ENCODE measurements at regions not wholly inside any gene's neighbourhood (a gene's known extent, or its start where the extent isn't known, plus 50 kb on each side); places are given as distances from the start of the nearest gene placed in this dataset.
"Not testable (repeated sequence)": the region's sequence is repeated elsewhere in the genome, so short reads cannot be mapped to it uniquely, and the experiment has no call there.

- no peak for TF ChIP-seq CTCF (IDR thresholded peaks at IDR 0.05; ENCODE audit: low read depth, low read length, missing control alignments)
- no peak for DNase-seq (ENCODE audit: low read depth)
- H3K4me3 ChIP-seq (ENCODE audit: low read depth, low read length) = no peak overlapping the region
Measured at GRCh38 chr2:144645083-144645778, 125.3 kb upstream of the ZEB2 start.

GRCh38 chr2:144644549-144644948 lies 124.6 kb upstream of the ZEB2 start:
- no peak overlapping the region for H3K4me3 ChIP-seq (ENCODE audit: low read depth, low read length)
- DNase-seq (ENCODE audit: low read depth) = no peak
- no peak for TF ChIP-seq CTCF (IDR thresholded peaks at IDR 0.05; ENCODE audit: low read depth, low read length, missing control alignments)

GRCh38 chr2:144643537-144644336 lies 123.8 kb upstream of the ZEB2 start:
- no peak for TF ChIP-seq CTCF (IDR thresholded peaks at IDR 0.05; ENCODE audit: low read depth, low read length, missing control alignments)
- DNase-seq (ENCODE audit: low read depth) = no peak
- H3K4me3 ChIP-seq (ENCODE audit: low read depth, low read length) = no peak overlapping the region

GRCh38 chr2:144642856-144643255 lies 122.9 kb upstream of the ZEB2 start:
- no peak overlapping the region for H3K4me3 ChIP-seq (ENCODE audit: low read depth, low read length)
- DNase-seq (ENCODE audit: low read depth) = no peak
- TF ChIP-seq CTCF (IDR thresholded peaks at IDR 0.05; ENCODE audit: low read depth, low read length, missing control alignments) = no peak

GRCh38 chr2:144642131-144642530 lies 122.2 kb upstream of the ZEB2 start:
- H3K4me3 ChIP-seq (ENCODE audit: low read depth, low read length) = no peak overlapping the region
- TF ChIP-seq CTCF (IDR thresholded peaks at IDR 0.05; ENCODE audit: low read depth, low read length, missing control alignments) = no peak
- no peak for DNase-seq (ENCODE audit: low read depth)

GRCh38 chr2:144638250-144638649 lies 118.3 kb upstream of the ZEB2 start:
- DNase-seq (ENCODE audit: low read depth); H3K4me3 ChIP-seq (ENCODE audit: low read depth, low read length): not testable (repeated sequence)

GRCh38 chr2:144636860-144637259 lies 116.9 kb upstream of the ZEB2 start:
- DNase-seq (ENCODE audit: low read depth); H3K4me3 ChIP-seq (ENCODE audit: low read depth, low read length): not testable (repeated sequence)

- DNase-seq (ENCODE audit: low read depth) = no peak
- H3K4me3 ChIP-seq (ENCODE audit: low read depth, low read length) = no peak overlapping the region
- no peak for TF ChIP-seq CTCF (IDR thresholded peaks at IDR 0.05; ENCODE audit: low read depth, low read length, missing control alignments)
Measured at GRCh38 chr2:144632809-144633208, 112.9 kb upstream of the ZEB2 start.

Measured in GM12864 (cell line).